ENCODE measurements at regions not wholly inside any gene's neighbourhood (a gene's known extent, or its start where the extent isn't known, plus 50 kb on each side); places are given as distances from the start of the nearest gene placed in this dataset.
"Not testable (repeated sequence)": the region's sequence is repeated elsewhere in the genome, so short reads cannot be mapped to it uniquely, and the experiment has no call there.

DNA sequence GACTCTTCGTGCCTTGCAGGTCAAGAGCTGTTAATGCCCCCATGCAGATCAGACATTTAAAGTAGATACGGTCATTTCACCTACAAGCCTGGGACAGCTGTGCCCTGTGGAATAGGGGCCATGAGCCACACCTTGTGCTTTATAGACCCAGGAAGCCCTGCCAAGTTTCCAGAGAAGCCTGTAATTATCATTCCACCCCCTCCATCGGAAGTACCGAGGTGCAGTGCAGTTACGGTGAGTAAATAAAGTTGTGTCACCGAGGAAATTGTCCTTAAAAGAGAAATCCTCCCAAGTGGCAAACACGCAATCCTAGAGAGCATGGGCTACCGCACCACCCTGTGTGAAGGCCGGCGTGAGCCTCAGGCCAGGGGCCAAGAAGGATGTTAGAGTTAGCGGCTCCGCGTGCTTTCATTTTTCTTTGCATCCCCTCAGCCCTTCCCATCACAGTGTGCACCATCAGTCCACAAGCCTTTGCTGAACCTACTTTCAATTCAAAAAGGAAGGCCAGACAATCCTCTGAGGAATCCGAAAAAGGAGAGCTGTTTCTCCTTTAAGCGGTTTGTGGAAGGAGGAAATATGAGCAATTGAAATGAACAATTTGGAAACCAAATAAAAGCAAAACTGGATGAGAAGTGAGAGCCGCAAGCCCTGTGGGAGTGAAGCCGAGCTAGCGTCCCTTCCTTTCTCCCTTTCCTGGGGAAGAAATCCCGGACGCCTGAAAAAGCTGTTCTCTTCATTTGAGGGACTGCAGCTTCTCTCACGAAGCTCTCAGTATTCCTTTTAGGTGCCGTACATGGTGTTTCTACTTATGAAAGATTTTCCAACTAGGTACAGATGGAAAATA lies 183.3 kb upstream of the PDE10A start:
- DNase-seq (ENCODE audit: low read depth): no peak

DNA sequence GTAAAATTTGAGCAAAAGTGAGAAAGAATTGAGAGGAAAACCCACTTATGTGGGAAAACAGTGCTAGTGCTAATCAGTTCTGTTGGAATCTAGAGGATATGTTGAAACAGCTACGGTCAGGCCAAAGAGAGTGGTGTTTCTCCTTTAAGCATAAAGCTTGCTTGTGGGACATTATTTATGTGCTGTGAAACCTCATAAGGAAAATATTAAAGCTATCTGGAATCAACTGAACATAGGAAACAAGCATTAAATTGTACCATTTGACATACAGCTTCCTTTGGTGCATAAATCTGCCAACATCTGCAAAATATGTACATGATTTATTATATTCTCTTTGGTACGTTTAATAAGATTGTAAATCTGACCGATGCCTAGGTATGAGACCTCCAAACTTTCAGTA lies 182.5 kb upstream of the PDE10A start:
- no peak for DNase-seq (ENCODE audit: low read depth)

DNA sequence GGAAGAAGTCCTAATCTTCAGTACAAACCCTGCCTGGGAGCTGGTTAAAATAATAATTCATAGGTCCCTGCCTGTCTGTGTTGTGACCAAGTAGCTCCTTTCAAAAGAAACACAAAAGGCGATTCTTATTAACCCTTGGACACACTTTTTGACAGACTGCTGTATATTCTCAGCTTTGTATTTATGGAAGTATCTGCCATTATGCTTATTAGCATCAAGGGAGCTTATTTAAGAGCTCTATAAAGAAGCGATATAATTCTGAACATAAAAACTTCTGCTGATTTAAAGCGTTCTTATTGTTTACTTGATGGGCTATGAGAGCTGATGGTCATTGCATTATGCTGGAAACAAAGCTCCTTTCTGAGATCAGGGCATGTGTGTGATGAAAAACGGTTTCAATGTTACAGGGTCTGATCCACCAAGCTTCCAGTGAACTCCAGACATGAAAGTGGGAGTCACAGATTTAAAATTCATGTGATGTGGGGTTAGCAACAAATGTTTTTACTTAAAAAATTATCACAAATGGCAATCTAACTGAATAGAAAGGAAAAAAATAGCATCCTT lies 181.8 kb upstream of the PDE10A start:
- DNase-seq (ENCODE audit: low read depth): no peak

DNA sequence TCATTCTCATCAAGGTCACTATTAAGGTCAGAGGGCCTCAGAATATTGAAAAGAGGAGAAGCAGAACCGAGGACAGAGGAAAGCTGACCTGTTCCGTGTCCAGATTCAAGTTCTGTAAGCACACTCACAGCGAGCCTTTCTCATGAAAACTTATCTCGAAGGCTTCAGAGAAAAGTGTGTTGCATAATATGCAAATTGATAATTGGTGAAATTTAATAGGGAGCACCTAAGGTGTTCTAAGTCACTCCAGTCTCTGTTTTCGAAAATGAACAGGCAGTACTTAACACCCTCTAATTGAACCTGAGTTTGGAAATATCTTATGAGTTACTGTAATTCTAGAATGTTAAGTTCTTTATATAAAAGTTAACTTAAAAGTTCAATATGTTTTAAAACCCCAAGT lies 181.2 kb upstream of the PDE10A start:
- no peak for DNase-seq (ENCODE audit: low read depth)

DNA sequence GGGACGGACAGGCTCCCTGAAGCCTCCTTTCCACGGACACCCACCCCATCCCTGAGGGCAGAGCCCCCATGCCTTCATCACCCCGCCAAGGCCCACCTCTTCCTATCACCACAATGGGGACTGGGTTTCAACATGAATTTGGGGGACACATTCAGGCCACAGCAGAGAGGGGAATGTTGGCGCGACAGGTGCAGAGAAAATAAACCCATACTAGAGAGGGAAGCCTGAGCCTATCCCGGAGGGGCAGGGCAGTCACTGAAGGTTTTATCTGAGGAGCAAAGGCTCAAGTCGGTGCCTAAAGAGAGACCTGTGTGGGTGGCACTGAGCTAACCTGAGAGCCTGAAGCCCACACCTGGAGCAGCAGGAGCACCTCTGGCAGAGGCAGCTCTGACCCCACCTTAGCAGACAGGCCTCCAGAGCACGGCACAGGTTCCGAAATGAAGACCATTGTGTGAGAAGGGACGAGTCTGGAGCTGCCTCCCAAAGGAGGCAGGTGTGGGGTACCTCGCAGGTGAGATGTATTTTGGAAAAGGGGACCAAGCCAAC lies 180.6 kb upstream of the PDE10A start:
- DNase-seq (ENCODE audit: low read depth): no peak

DNA sequence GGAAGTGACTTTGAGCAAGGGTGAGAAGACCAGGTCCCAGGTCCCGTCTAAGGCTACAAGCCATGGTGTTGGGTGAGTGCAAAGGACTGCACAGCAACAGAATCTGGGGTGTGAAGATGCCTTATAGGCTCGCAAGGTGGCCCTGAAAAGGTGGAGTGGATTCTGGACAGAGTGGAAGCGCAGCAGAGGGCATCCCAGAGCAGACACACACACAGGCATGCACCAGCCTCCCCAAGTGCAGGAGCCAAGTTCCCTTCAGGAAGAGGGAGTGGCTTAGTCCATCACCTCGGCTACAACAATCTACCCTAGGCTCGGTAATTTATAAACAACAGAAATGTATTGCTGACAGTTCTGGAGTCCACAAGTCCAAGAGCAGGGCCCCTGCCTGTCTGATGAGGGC lies 180.1 kb upstream of the PDE10A start:
- no peak for DNase-seq (ENCODE audit: low read depth)

DNA sequence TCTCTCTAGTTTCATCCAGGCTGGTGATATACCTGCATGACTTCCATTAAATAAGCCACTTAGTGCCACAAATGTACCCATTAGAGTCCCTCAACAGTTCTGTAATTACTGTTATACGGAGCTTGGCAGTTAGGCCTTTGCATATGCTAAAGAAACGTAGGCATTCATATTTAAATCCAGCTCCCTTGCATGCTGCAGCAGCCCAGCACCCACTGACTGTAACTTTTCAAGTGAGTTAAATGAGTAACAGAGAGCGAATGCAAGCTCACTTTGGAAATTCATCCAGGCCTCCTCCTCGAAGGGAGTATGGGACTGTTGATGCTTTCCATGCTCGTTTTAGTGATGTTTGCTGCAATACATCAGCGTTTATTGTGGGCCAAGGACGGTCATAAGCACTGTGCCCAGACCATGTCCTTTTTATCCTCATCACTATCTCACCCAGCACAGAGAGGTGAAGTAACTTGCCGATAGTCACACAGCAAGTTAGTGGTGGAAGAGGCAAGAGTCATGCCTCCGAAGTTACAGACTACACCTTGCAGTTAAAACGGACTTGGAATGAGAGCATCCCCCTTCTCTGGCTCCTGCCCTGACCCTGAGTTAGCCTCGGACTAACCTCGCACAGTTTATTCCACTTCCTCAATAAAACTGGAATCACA lies 179.4 kb upstream of the PDE10A start:
- DNase-seq (ENCODE audit: low read depth): no peak

DNA sequence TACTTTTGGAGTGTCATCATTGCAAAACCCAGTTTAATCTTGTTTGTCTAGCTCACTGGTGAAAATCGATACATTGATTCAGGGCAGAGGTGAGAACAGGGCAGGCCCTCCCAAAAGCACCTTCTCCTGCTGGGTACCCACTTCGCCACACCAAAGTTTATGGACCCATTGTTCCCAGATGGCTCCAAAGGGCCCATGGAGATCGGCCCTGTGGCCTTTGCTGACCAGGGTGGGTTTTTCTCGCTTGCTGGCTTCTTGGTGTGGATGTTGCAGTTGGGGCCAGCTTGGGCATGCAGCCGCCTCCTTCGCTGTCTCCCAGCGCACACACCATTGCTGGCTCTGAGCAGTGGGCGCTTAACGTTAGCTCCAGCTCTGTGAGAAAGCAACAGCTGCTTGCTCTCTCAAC lies 178.1 kb upstream of the PDE10A start:
- DNase-seq (ENCODE audit: low read depth): no peak

DNA sequence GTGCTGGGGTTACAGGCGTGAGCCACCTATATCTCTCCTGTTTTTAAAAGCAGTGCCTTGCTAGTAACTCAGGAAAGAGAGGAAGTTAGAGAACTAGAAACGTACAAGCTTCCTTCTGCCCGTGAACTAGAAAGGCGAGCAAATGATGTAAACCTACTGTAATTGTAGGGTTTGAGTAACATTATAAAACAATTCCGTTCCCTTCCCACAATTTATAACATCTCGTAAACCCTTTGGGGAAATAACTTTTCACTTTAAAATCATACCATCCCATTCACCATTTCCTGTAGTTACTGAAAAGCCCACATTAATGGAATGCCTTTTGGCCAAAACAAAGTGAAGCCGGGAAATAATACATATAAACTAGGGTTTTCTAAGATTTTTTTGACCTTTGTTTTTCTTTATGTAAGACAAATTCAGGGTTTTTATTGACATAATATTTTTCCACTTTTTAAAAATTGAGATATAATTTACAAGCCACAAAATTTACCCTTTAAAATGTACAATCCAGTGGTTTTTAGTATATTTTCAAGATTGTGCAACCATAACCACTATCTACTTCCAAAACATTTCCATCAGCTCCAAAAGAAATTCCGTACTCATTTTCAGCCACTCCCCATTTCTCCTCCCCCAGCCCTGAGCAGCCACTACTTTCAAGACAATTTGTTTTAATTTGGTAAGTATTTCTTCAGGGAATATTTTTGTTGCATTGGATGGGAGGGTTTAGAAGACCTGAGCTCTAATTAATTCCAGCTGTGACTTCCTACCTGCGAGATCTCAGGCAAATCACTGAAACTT lies 175.1 kb upstream of the PDE10A start:
- no peak for DNase-seq (ENCODE audit: low read depth)

DNA sequence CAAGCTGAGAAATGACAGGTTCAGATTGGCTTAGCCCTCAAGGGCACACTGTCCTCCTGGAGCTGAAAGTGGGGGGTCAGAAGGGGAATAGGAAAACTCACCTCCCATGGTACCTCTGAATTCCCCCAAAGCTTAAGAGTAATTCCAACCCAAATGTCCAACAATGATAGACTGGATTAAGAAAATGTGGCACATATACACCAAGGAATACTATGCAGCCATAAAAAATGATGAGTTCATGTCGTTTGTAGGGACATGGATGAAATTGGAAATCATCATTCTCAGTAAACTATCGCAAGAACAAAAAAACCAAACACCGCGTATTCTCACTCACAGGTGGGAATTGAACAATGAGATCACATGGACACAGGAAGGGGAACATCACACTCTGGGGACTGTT lies 173.6 kb upstream of the PDE10A start:
- not testable (repeated sequence) for DNase-seq (ENCODE audit: low read depth)

DNA sequence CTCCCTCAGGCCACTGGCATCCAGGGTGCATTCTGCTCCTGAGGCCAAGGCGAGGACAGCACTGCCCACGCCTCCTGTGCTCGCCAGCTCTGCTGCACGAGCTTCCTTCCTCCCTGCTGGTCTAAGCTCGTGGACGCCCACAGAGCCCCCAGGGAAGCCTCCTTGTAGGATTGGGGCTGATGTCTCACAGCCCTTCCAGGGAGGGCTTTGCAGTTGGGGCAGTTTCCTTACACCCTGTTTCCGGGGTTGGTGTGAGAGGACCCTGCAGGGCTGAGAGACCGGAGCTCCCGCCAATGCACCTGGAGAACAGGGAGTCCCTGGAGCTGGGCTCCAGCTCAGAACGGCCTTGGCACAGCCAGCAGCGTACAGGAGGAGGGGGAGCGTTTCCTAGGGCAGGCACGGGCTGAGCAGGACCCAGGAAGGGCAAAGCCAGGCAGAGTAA lies 172.4 kb upstream of the PDE10A start:
- DNase-seq (ENCODE audit: low read depth): no peak

DNA sequence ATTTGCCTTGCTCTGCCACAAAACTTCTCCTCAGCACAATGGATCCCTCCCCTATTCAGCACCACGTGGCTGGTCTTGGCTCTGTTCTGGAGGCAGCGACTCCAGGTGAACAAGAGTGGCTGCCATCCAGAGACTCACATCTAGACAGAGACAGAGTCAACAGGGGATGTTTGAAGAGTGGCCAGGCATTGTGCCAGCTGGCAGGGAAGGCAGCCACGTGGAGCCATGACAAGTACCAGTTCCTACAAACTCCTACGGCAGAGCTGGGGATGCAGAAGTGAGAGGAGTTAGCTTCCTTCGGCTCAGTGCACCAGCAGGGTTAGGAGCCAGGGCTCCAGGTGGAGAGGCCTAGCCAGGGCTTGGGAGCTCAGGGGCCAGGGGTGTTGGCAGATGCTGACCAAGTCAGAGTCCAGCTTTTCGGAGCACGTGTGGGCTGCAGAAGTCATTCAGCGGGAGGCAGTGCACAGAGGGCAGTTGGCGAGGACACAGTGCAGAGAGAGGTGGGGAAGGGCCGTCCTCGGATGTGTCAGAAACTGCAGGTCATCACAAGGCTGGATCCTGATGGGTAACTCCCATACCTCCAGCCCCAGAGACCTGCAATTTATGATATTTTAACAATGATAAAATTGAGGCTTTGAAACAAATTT lies 171.7 kb upstream of the PDE10A start:
- no peak for DNase-seq (ENCODE audit: low read depth)

DNA sequence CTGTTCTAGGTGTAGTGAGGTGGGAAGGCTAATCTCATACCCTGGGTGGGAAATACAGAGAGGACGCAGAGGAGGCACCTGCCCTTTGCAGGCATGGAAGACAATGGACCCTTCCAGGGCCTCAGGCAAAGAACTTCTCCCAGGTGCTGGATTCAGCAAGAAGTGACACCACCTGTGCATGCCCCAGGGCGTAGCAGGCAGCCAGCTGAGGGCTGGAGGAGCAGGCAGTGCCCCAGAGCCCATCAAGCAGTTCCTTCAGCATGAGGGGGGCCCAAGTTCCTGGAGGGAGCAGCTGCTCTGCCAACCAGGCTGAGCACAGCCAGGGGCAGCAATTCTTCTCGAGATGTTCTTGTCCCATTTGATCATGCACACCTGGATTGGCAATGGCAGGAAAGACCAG lies 170.3 kb upstream of the PDE10A start:
- DNase-seq (ENCODE audit: low read depth): no peak

DNA sequence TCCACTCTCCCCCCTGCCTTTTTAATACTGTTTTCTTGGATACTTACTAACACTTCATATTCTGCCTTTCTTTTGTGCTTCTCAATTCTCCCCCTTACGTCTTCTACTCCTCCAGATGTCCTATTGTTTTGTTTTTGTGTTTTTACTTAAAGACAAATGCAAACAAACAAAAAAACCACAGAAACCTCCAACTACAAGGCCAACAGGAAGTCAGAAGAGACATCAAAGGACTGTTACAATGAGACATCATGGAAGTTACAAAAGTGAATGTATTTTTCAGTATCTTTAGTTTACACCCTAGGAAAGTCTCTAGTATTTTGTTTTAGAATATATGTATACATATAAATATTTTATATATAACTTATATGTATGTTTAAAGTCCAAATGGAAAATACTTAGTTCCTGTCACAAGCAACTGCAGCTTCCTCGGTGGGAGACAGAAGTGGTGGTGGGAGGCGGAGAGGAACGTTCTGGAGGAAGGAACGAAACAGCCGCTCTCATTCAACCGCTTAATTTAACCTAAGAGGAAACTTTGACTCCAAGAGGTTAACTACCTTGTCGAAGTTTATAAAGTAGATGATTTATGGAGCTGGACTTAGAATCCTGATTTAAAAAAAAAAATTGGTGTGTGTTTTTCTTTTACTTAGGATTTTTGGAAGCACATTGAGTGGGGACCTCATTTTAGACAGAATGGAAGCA lies 168.9 kb upstream of the PDE10A start:
- DNase-seq (ENCODE audit: low read depth): no peak

DNA sequence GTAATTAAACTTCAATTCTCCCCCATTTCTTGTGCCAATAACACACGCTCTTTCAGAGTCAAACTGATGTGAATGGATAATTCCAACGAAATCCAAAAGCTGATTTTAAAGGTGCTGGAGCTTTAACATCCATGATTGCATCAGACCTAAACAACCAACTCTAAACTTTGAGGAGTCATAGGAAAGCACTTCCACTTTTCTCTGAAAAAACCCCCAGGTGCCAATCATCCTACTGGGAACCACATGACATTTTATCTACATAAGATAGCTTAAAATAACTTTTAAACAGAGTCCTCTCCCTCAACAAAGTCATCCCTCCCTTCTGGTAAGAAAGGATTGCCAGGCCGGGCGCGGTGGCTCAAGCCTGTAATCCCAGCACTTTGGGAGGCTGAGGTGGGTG lies 167.7 kb upstream of the PDE10A start:
- DNase-seq (ENCODE audit: low read depth): no peak

DNA sequence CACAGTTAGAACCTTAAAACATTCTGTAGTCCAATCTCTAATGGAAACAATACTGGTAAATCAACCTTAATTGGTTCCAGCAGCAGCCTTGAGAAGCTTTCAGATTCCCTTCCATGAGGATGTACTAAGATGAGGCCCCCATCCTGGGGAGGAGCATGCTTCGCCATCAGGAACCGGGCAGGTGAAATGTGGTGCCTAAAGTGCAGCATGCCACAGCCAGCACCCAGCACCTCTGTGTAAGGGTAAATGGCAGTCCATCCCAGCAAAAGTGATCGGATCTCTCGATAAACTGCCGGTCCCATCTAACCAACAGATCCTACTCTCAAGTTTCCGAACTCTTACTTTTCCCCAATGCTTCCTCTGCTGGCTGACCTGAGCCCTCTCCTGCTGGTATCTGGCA lies 166.3 kb upstream of the PDE10A start:
- no peak for DNase-seq (ENCODE audit: low read depth)

DNA sequence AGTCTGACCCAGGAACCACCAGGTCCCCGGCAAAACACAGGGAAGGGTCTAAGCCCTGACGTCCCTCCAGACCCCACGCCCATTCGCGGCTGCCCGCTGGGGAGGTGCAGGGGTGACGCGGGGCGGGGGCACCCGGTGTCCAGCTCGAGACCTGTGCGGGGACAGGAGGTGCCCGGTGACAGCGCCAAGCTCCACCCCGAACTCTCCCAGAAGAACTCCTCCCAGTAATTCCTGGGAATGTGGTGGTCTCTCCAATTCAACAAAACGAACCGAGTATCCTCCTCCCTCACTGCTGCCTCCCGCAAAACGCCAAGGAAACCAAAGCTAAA lies 164.1 kb upstream of the PDE10A start:
- no peak for DNase-seq (ENCODE audit: low read depth)

DNA sequence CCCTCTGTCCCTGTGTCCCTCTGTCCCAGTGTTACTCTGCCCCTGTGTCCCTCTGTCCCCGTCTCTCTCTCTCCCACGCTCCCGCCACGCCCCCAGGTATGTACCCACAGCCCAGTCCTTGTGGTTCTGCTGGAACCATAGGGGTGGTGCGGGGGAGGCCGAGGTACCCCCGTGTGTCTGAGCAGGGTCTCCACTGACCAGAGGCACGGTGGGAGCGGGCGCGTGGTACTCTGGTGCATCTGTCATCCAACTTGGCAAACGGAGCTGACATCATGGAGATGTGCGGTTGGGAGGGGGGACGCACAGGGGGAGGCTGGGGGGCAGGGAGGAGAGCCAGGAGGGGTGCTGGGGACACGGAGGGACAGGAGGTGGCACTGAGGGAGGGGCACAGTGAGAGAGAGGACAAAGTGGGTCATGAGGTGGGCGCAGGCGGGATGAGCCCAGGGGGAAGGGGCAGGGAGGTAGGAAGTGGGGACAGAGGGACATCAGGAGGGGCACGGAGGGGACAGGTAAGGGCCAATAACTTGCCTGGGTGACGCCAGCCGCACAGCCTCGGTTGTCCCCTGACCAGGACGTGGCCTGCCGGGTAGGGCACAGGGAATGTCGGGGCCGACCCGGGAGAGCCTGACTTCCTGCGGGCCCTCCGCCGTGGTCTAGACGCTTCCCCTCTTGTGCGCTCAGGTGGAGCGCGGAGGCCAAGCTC lies 163.6 kb upstream of the PDE10A start:
- DNase-seq (ENCODE audit: low read depth): no peak

DNA sequence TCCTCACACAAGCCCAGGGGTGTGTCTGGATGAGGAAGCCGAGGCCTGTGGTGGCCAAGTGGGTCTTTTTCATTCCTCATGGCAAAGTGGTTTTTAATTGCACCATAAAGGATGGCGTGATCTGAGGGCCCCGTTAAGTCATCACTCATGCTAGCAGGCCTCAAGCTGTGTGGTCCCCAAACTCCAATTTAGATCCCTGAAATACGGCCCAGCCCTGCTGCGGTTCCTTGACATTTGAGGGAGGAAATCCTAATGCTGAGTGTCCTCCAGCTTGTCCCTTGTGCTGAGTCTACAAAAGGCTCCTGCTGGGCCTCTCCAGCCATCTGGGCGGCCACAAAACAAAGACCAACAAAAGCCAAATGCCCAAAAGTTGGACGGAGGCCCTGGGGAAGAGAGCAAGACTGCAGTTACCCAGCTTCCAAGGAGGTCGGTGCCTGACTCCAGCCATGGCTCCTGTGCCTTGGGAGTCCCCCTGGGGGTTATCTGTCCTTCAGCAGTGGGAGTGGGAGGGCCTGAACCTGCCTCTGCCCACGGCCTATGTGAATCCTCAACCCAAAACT lies 162.3 kb upstream of the PDE10A start:
- DNase-seq (ENCODE audit: low read depth): no peak

DNA sequence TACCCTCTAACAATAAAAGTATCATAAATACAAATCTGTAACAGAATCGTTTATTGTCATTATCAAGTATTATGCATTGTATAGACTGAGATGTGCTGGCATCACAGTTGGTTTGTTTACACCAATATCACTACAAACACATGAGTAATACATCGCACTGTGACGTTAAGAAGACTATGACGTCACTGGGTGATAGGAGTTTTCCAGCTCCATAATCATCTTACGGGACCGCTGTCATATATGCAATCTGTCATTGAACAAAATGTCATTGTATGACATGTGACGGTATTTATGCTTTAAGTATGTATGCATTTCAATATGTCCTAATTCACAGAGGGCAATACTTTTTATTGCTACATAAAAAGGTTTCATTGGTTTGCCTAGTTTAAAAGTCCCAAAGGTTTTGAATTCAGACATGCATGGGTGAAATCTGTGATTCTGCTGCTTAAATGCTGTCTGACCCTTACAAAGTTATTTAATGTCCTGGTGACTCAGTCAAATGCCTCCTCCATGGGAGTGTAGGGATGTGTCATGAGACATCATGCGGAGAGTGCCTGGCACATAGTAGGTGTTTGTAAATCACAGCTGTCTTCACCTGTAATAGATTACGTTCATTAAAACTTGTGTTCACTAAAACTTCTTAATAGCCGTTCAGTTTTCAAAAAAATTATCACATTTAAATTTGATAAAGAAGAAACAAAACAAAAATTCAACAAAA lies 160.7 kb upstream of the PDE10A start:
- no peak for DNase-seq (ENCODE audit: low read depth)

All from CMK (cell line).